GM12865 (cell line): ENCODE measurements at regions not wholly inside any gene's neighbourhood (a gene's known extent, or its start where the extent isn't known, plus 50 kb on each side); places are given as distances from the start of the nearest gene placed in this dataset.

Experiments used
- DNase-seq: peaks from one replicate; pipeline ENCODE4 v3.0.0; 2010; ENCODE audit warnings: low read depth
- H3K4me3 ChIP-seq: 2 replicates; pipeline ENCODE4 v1.5.1; 2011; ENCODE audit warnings: mild to moderate bottlenecking, low read depth, low read length, control low read depth
- CTCF ChIP-seq: IDR thresholded peaks from 2 replicates; pipeline ENCODE4 v1.5.1; 2011; ENCODE audit warnings: low read length, control low read depth, low read depth, inconsistent platforms; ENCODE audit not compliant: insufficient read depth; ENCODE audit errors: missing control alignments

GRCh38 chr11:134486106-134486505, 74.1 kb upstream of the B3GAT1 start:
- no peak for TF ChIP-seq CTCF
- no peak overlapping the region for H3K4me3 ChIP-seq
- DNase-seq = no peak

DNA sequence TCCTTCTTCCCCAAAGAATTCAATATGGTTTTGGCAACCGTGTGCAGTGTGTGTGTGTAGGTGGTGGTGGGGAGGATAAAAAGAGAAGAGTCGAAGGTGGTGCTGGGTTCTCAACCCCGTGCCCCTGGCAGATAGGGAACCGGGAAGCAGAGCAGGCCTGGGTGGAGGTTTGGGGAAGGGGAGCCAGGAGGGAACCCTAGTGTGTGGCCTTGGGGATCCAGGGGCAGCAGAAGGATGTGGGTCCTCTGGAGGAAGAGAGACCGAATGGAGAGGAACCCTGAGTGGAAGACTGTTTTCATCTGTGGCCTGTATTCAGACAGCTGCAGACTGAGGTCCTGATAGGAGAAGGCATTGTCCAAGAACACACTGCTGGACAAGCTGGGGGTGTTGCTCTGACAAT, 73.3 kb upstream of the B3GAT1 start:
- TF ChIP-seq CTCF = no peak
- H3K4me3 ChIP-seq = no peak overlapping the region
- DNase-seq = no peak

DNA sequence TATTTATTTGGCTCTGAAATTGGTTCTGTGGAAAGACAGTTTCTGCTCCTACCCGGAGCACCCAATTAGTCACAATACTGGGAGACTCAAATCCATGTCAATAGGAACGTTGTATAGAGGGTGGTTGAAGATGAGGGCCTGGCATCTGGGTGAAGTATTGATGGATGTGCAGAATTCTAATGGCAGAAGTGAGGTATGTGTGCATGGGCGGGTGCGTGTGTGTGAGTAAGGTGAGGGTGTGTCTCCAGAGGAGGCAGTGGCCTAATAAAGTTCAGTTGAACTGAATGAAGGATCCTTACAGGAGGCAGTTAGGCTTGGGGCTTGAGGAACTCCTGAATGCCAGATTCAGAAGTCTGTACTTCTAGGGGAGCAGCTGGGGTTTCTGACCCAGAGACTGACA, 71.8 kb upstream of the B3GAT1 start:
- TF ChIP-seq CTCF = no peak
- H3K4me3 ChIP-seq = no peak overlapping the region
- DNase-seq = no peak

DNA sequence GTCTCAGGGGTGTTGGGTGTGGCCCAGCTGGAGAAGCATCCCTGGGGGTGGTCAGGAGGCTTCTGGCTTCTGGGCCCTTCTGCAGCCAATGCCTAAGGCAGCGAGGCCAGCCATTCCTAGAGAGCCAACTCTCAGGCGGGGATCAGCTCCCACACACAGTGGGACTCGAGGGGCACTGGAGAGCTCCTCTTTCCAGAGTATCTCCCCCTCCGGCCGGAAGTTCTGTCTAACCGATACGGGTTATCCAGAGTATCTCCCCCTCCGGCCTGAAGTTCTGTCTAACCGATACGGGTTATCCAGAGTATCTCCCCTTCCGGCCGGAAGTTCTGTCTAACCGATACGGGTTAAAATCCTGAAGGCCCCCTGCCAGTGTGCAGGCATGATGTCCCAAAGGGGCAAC, 71.2 kb upstream of the B3GAT1 start:
- TF ChIP-seq CTCF = no peak
- no peak overlapping the region for H3K4me3 ChIP-seq
- DNase-seq = no peak

DNA sequence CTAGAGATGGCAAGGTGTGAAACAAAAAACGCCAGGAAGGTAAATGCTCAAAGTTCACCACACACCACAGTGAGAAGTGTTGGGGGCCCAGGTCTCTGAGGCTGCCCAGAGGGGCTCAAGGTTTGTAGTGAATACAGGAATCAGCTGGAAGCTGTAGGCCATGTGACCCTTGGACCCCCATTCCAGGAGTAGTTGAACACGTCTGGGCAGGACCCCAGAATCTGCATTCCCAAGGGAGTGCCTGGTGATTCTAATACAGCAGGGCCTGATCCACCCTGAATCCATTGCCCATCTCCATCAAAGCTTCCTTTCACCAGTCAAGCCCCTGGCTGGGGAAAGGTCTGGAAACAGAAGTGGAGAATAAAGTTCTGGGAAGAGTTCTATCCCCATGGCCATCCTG, 70.8 kb upstream of the B3GAT1 start:
- no peak for DNase-seq
- TF ChIP-seq CTCF = no peak
- no peak overlapping the region for H3K4me3 ChIP-seq

DNA sequence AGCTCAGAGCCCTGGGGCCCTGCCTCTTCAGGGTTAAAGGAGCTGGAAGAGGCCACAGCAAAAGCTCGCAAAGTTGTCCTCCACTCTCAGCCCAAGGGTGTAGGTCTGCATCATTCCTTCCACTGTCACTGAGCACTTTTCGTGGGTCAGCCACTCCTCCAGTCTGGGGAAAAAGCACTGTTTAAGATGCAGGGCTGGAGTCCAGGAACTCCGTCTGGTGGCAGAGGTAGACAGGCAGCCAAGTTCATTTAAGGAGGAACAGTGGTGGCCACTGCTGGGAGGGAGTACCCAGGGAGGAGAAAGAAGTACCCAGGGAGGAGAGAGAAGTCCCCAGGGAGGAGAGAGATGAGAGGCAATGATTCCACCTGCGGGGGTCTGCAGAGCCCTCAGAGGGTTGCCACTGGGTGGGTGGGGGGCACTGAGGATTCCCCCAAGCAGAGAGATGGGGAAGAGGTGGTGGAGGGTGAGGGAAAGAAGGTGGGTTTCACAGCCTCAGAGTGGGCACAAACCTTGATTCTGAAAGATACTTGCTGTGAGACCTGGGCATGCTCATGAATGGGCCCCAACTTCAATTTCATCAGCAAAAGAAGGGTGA, 70.0 kb upstream of the B3GAT1 start:
- TF ChIP-seq CTCF = no peak
- no peak overlapping the region for H3K4me3 ChIP-seq
- no peak for DNase-seq

DNA sequence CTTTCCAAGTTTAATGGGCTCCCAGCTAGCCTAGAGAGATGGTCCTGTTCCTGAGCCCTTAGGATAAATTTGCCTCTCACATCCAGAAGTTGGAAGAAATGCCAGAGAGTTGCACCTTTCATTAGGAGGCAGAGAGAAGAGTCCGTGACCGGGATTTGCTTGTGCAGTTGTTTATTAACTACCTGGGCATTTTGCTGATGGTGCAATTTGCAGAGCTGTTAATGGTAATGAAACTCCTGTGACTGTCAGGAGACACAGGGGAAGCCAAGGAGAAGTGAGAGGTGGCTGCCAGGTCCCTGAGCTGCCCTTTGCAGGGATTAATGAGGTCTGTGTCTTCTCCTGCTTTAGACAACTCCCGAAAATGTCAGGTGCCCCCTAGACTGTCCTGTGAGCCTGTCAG, 69.1 kb upstream of the B3GAT1 start:
- DNase-seq = no peak
- no peak for TF ChIP-seq CTCF
- H3K4me3 ChIP-seq = no peak overlapping the region
